Fibroblast of skin of scalp (primary cell): ENCODE measurements at regions not wholly inside any gene's neighbourhood (a gene's known extent, or its start where the extent isn't known, plus 50 kb on each side); places are given as distances from the start of the nearest gene placed in this dataset.

Source experiments
- DNase-seq: peaks from one replicate; pipeline ENCODE4 v3.0.0-alpha.2; 2013

DNA sequence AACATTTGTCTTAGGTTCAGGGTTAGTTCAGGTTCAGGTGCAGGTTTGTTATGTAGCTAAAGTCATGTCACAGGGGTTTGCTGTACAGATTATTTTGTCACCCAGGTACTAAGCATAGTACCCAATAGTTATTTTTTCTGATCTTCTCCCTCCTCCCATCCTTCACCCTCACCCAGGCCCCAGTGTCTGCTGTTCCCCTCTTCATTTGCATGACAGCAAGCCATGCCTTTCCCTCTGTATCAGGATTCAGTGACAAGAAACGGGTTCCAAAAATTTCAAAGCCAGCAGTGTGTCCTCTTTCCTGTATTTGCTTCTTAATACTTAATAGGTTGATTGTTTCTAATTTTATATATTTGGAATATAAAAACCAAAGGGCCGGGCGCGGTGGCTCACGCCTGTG is 330.8 kb upstream of the SGCD start:
- DNase-seq, result no peak

GRCh38 chr5:155998257-155998656 is 328.7 kb upstream of the SGCD start:
- no peak for DNase-seq

DNA sequence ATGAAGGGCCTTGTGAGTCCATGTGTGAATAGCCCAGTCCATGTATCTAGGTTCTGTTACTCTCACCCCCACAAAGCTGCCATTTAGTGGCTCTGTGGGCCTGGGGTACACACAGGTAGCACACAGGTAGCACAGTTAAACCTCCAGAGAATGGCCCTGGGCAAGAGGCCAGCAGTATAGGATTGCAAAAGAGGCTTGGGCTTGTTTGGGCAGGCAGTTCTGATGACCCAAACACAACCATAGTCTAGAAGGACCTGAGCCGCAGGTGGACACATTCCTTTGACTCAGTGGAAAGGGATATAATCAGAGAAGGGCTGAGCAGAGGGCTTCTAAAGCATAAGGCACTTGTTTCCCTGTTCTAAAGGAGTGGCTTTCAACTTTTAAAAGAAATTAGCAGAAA is 326.8 kb upstream of the SGCD start:
- DNase-seq, result no peak

DNA sequence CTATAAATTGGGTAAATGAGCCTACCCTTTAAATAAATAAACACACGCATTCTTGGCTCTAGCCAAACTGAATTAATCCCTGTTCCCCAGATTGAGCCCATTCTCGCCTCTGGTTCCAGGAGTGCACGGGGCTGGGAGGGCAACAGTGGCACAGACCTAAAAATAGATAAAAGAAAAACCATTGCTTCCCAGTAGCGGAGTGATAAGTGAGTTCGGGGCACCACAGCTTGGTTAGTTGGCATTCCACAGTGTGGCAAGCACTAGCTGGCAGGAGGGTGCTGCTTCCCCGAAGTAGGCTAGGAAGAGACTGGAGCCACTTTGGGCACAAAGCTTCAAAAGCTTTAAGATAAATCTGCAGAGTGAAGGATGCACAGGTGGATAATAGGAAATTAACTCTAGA is 322.2 kb upstream of the SGCD start:
- DNase-seq, result no peak

DNA sequence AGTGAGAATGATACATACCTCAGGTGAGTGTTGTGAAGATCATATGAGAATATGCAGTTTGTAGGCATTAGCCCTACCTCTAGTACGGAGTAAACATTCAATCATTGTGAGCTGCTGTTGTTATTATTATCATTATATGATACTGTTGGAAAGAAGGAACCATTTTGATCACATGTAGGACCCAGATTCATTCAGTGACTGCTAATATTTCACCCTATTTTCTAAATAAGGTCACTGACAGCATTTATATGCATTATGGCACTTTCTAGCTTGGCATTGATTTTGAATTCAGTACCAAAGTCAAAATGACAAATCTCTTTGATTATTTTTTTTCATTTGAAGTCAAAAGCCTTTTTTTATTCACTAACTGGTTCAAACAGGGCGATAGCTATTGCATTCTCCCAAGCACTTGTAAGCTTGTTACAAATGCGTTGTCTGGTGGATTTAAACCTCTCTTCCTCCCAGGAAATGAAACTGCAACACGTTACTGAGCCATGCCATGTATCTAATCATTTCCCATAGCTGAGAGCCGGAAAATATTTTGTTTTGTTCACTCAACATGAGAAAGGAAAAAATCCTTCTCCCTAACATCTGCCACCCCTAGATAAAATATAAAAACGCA is 320.8 kb upstream of the SGCD start:
- no peak for DNase-seq

DNA sequence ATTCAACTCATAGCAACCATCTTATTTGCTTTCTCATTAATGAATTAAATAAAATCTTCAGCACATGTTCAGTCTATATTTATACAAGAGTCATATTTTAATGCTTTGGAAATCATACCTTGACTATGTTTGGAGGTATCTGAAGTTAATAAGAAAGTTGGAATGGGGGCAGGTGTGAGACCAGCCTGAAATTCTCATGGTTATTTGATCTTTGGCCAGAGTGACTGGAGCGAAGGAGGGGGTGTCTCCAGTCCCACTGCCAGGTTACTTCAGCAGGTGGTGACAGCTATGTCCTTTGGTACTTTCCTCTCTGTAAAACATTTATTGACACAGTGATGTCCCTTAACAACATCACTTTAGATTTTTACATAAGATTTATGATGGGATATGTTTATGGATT is 318.1 kb upstream of the SGCD start:
- no peak for DNase-seq

- DNase-seq, result no peak
Measured at GRCh38 chr5:156009583-156009982, 317.4 kb upstream of the SGCD start.

GRCh38 chr5:156015137-156015536 is 311.8 kb upstream of the SGCD start:
- no peak for DNase-seq

DNA sequence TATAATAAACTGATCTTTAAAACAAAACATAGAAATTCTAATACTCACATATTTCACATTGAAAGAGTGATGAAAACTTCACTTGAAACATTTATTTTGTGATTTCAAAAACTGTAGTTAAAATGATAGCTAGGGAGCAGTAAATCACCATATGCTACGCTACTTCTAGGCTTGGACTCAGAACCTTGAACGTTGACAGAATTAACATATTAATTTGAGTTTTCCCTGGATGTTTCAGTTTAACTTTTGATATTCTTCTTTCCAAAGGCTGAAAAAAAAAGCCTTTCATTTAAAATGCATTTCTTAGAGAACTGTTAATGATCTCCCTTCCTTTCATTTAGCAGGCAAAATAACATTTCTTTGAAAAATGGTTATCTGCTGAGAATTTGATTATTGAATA is 307.8 kb upstream of the SGCD start:
- no peak for DNase-seq

DNA sequence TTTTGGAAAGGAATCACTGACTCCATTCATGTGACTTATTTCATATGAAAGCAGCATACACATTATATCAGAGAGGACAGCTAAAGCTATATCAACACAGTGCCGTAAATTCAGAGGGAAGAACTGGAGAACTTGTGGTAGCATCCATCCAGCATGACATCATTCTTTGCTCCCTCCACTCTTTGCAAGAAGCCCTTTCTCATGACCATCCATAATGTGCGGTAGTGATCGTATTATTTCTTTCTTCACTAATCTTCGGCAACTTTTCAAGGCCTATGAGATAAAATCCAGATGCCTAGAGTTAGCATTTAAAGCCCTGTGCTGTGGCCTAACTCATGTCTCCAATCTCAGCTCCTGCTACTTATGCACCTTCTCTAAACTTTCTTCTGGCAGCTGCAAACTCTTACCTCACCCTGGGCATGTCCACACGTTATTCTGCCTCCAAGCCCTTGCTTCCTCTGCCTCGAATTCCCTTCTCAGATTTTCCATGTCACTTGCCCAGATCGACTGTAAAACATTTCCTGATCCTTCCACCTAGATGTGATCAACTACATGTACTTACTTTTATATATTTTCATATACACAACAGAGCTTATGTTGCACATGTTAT is 307.3 kb upstream of the SGCD start:
- no peak for DNase-seq

DNA sequence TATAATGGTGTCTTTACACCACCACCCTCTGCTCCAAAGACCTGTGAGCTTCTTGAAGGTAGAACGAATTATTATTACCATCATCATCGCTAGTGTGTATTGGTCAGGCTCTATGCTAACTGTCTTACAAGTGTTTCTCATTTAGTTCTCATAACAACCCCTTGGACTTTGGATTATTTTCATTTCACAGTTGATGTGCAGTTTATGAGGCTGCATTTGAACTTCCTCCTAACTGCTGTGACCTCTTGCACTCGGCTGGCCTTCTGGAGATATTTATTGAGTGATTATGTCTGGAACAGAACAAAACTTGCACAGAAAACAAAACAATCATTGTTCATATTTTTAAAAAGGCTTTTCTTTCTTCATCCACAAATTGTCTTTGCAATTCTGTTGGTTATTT is 306.3 kb upstream of the SGCD start:
- no peak for DNase-seq

- no peak for DNase-seq
Measured at GRCh38 chr5:156021866-156022265, 305.1 kb upstream of the SGCD start.

DNA sequence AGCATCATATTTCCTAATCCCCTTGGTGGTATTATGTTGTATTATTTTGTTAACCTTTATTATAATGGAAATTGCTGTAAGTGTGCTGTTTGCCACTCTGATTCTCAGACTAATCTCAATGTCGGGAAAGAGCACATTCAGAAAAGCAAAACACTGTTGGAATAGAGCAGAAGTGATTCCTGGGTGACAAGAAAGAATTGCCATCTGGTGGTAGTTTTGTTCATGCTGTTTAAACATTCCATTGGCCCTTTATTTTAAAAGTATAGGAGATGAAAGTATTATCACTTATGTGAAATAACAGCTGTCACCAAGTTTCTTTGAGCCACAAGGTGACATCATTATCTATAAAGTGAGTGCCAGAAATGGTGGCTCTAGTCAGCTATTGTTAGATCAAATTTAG is 301.3 kb upstream of the SGCD start:
- no peak for DNase-seq

- peak; percentile 55 for DNase-seq
Measured at GRCh38 chr5:156031181-156031580, 295.8 kb upstream of the SGCD start.

GRCh38 chr5:156036640-156037039 is 290.3 kb upstream of the SGCD start:
- peak; percentile 84 for DNase-seq

DNA sequence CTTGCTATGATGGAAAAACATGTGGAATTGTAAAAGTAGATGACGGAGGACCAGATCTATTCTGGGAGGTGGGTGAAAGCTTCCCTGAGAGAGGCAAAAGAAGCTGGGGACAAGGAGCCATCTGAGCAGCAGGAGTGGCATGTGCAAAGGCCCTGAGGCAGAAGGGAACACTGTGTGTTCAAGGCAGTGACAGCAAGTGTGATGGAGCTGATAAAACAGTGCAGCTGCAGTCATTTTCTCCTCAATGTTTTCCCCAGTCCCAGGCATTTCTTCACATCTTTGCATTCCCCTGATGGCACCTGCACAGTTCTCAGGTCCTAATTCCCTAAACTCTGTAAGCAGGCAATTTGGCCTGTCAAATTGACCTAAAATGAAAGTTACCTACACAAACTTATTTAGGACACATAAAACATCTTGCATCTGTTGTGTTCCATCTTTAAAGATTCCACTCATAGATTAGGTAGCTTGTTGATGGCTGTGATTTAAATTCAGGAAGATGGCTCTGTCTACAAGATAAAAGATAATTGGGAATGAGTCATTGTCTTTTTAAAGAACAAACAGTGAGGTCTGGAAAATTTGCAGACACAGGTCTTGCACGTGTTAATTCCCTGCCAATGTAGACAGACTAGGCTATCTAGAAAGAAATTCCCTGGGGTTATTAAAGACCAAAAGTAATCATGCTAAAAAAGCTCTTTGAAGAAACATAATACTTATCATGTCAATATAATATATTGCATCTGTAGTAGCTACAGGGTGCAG is 289.6 kb upstream of the SGCD start:
- DNase-seq, result no peak

GRCh38 chr5:156042726-156043125 is 284.2 kb upstream of the SGCD start:
- DNase-seq, result no peak

- DNase-seq, result no peak
Measured at GRCh38 chr5:156043351-156043750, 283.6 kb upstream of the SGCD start.

DNA sequence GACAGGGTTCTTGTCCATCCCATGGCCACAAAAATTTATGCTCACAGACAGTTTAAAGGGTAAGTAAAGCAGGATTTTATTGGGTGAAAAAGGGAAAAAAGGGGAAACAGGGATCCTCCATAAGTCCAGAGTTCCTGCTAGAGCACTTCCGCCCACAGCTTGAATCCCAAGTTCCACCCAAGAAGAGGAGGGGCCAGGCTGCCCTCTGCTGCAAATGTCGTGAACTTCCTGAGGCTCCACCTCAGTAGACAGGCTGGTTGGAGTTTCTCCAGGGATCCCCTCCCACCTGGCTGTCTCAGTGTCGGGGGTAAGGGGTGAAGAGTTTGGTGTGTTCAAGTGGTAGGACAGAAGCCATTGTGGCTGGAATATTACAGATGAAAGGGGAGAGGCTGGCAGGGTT is 275.0 kb upstream of the SGCD start:
- DNase-seq, result no peak

GRCh38 chr5:156052656-156053055 is 274.3 kb upstream of the SGCD start:
- DNase-seq, result no peak

DNA sequence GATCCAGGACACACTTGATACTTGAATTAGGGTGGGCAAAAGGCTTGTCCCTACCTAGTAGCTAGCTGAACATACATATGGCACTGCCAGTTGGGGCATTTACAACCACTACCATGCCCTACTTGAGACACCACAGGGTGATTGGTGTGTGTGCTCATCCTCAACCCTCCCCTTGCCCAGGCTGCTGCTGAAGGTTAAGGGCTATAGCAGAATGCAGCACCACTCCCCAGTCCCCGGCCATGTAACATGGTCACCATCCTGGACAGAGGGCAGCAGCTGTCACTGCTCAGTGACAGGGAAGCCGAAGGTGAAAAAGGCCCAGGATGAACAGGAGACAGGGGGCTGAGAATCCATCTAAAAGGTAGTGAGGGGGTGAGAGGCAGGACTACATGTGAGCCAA is 273.9 kb upstream of the SGCD start:
- DNase-seq, result no peak

- no peak for DNase-seq
Measured at GRCh38 chr5:156076912-156077311, 250.1 kb upstream of the SGCD start.

DNA sequence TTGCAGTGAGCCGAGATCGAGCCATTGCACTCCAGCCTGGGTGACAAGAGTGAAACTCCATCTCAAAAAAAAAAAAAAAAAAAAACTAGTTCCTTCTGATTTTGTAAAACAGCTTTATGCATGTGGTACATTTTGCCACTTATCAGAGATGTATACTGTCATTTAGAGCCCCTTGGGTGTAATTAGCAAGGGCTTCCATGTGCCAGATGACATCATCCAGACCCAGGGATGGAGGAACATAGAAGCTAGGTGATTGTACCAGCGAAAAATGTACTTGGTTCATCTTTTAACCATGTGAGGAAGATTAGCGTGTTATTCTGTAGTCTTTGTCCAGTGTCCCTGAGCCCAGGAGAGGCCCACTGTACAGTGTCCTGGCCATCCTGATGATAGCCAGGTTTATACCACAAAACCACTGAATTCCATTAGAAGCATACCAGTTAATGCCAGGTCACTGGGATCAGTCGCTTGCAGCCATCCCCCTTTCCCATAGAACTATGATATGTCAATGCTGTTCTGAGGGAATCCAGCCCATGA is 239.3 kb upstream of the SGCD start:
- peak; percentile 51 for DNase-seq
